SKM-1 treated with dmso at 0.1 percent for 144 hours (cell line): ENCODE measurements at regions not wholly inside any gene's neighbourhood (a gene's known extent, or its start where the extent isn't known, plus 50 kb on each side); places are given as distances from the start of the nearest gene placed in this dataset.

Source experiments
- DNase-seq: peaks from one replicate; lab custom pipeline; 2025; ENCODE audit not compliant: unreplicated experiment; lab: John Stamatoyannopoulos, UW

- no peak for DNase-seq
Observed at GRCh38 chr9:11872471-11872870, 820.7 kb upstream of the TYRP1 start.

- DNase-seq: no peak
Observed at GRCh38 chr9:11874414-11874813, 818.8 kb upstream of the TYRP1 start.

- DNase-seq: no peak
Observed at GRCh38 chr9:11892401-11892800, 800.8 kb upstream of the TYRP1 start.

- no peak for DNase-seq
Observed at GRCh38 chr9:11893331-11893730, 799.9 kb upstream of the TYRP1 start.

- no peak for DNase-seq
Observed at GRCh38 chr9:11894136-11894535, 799.0 kb upstream of the TYRP1 start.

- DNase-seq: no peak
Observed at GRCh38 chr9:11902610-11903009, 790.6 kb upstream of the TYRP1 start.

GRCh38 chr9:11915699-11916098, 777.5 kb upstream of the TYRP1 start:
- DNase-seq: no peak

- no peak for DNase-seq
Observed at GRCh38 chr9:11928871-11929321, 764.3 kb upstream of the TYRP1 start.

GRCh38 chr9:11931109-11931508, 762.1 kb upstream of the TYRP1 start:
- DNase-seq: no peak

- DNase-seq: no peak
Observed at GRCh38 chr9:11931751-11932150, 761.4 kb upstream of the TYRP1 start.

GRCh38 chr9:11933926-11934325, 759.3 kb upstream of the TYRP1 start:
- no peak for DNase-seq

GRCh38 chr9:11946531-11946930, 746.7 kb upstream of the TYRP1 start:
- no peak for DNase-seq

GRCh38 chr9:11962327-11962726, 730.9 kb upstream of the TYRP1 start:
- DNase-seq: no peak

- DNase-seq: no peak
Observed at GRCh38 chr9:11966786-11967185, 726.4 kb upstream of the TYRP1 start.

GRCh38 chr9:11968631-11969030, 724.6 kb upstream of the TYRP1 start:
- no peak for DNase-seq

GRCh38 chr9:11973011-11973410, 720.2 kb upstream of the TYRP1 start:
- DNase-seq: no peak

- DNase-seq: no peak
Observed at GRCh38 chr9:11973511-11973910, 719.7 kb upstream of the TYRP1 start.

- DNase-seq: no peak
Observed at GRCh38 chr9:11992866-11993265, 700.3 kb upstream of the TYRP1 start.

- no peak for DNase-seq
Observed at GRCh38 chr9:12014488-12014887, 678.7 kb upstream of the TYRP1 start.

GRCh38 chr9:12054235-12054634, 639.0 kb upstream of the TYRP1 start:
- DNase-seq: no peak

- no peak for DNase-seq
Observed at GRCh38 chr9:12056874-12057273, 636.3 kb upstream of the TYRP1 start.

GRCh38 chr9:12060067-12060466, 633.1 kb upstream of the TYRP1 start:
- DNase-seq: no peak

GRCh38 chr9:12060811-12061210, 632.4 kb upstream of the TYRP1 start:
- DNase-seq: no peak

- no peak for DNase-seq
Observed at GRCh38 chr9:12065050-12065449, 628.1 kb upstream of the TYRP1 start.
